Uterus (tissue), 2 donors: ENCODE measurements at regions not wholly inside any gene's neighbourhood (a gene's known extent, or its start where the extent isn't known, plus 50 kb on each side); places are given as distances from the start of the nearest gene placed in this dataset.
"Not testable (repeated sequence)": the region's sequence is repeated elsewhere in the genome, so short reads cannot be mapped to it uniquely, and the experiment has no call there.

Experiments
- CTCF ChIP-seq, 4 experiments: fragments of 200-600 bp in 2 of 4; fragments of 450-650 bp in 2 of 4; sonication (generic) in 2 of 4; IDR thresholded peaks; one replicate each; pipeline ENCODE4 v1.5.1; 2016 to 2019; ENCODE audit warnings: antibody characterized with exemption in 4 of 4, mild to moderate bottlenecking in 2 of 4, moderate library complexity in 1 of 4
- POLR2A ChIP-seq, 2 donors: fragments of 450-650 bp; IDR thresholded peaks; one replicate each; pipeline ENCODE4 v1.6.1; 2016; ENCODE audit warnings: antibody characterized with exemption in 2 of 2, mild to moderate bottlenecking in 1 of 2, moderate library complexity in 1 of 2

- not testable (repeated sequence) for TF ChIP-seq CTCF, POLR2A (IDR thresholded peaks at IDR 0.05)
Measured at GRCh38 chr2:87184260-87184659, 162.6 kb upstream of the PLGLB1 start.
